ENCODE measurements at regions not wholly inside any gene's neighbourhood (a gene's known extent, or its start where the extent isn't known, plus 50 kb on each side); places are given as distances from the start of the nearest gene placed in this dataset.

DNA sequence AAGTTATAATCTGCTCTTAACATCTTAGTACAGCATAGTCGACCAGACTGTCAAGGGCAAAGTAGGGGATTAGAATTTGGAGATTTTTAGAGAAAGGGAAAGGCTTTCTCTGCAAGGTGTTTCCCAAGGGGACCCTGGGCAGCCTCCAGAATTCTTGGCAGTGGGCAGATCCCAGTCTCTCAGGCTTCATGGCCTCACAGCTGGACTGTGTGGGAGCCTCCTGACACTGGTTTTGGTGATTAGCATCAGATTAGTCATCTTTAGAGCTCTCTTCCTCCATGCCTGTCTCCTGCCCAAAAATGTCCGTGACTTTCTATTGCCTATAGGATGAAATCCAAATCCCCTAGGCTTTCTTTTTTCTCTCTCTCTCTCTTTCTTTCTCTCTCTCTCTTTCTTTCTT lies 370.7 kb downstream of the ZSWIM6 start:
- TF ChIP-seq, protein P1, sequence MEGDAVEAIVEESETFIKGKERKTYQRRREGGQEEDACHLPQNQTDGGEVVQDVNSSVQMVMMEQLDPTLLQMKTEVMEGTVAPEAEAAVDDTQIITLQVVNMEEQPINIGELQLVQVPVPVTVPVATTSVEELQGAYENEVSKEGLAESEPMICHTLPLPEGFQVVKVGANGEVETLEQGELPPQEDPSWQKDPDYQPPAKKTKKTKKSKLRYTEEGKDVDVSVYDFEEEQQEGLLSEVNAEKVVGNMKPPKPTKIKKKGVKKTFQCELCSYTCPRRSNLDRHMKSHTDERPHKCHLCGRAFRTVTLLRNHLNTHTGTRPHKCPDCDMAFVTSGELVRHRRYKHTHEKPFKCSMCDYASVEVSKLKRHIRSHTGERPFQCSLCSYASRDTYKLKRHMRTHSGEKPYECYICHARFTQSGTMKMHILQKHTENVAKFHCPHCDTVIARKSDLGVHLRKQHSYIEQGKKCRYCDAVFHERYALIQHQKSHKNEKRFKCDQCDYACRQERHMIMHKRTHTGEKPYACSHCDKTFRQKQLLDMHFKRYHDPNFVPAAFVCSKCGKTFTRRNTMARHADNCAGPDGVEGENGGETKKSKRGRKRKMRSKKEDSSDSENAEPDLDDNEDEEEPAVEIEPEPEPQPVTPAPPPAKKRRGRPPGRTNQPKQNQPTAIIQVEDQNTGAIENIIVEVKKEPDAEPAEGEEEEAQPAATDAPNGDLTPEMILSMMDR (IDR thresholded peaks at IDR 0.05; ENCODE audit: low read depth, low read length) = no peak
- no peak for TF ChIP-seq EZH2phosphoT487 (IDR thresholded peaks at IDR 0.05; ENCODE audit: low read depth)

Measured in OCI-LY3 (cell line).